Caco-2 (cell line): ENCODE measurements at regions not wholly inside any gene's neighbourhood (a gene's known extent, or its start where the extent isn't known, plus 50 kb on each side); places are given as distances from the start of the nearest gene placed in this dataset.

Source experiments
- BruUV-seq: library from RNA; stranded (reverse); fragments of 400-500 nt; replicated peaks from 2 replicates; lab custom pipeline; 2021; lab: Mats Ljungman, UMichigan
- CTCF ChIA-PET: fragments of 300-600 bp; sonication (Branson Sonifier 250); formaldehyde crosslinking; loops from one replicate; lab custom pipeline; 2022; ENCODE audit warnings: antibody characterized with exemption; lab: Charles Lee
- POLR2A ChIA-PET: fragments of 300-600 bp; sonication (Branson Sonifier 250); formaldehyde crosslinking; loops from one replicate; lab custom pipeline; 2022; ENCODE audit warnings: antibody characterized with exemption; lab: Charles Lee
- DNase-seq, 2 experiments: peaks; one replicate each; pipeline versions ENCODE4 v3.0.0 to v3.0.0-alpha.2; 2020 to 2022
- H3K27me3 ChIP-seq: replicated peaks from 2 replicates; pipeline ENCODE4 v1.6.0; 2011; ENCODE audit warnings: low read length; ENCODE audit not compliant: control insufficient read depth, insufficient read depth
- H3K36me3 ChIP-seq: 2 replicates; pipeline ENCODE4 v1.5.1; 2011; ENCODE audit warnings: low read length; ENCODE audit not compliant: control insufficient read depth, insufficient read depth
- H3K4me1 ChIP-seq: fragments of 250-450 bp; sonication (Bioruptor Pico); 2 replicates; pipeline ENCODE4 v1.5.1; 2020; ENCODE audit warnings: mild to moderate bottlenecking
- H3K4me3 ChIP-seq: 2 replicates; pipeline ENCODE4 v1.5.1; 2011; ENCODE audit warnings: low read depth, mild to moderate bottlenecking, control low read depth, low read length
- H3K9me3 ChIP-seq: fragments of 250-450 bp; sonication (Bioruptor Pico); 2 replicates; pipeline ENCODE4 v1.5.1; 2020; ENCODE audit warnings: mild to moderate bottlenecking, moderate library complexity
- H3K27ac Mint-ChIP-seq: one replicate; pipeline ENCODE4 v1.8.0; 2022; ENCODE audit warnings: mixed read lengths; ENCODE audit not compliant: unreplicated experiment
- H3K27me3 Mint-ChIP-seq: one replicate; pipeline ENCODE4 v1.8.0; 2022; ENCODE audit warnings: mixed read lengths; ENCODE audit not compliant: insufficient read depth, unreplicated experiment
- H3K36me3 Mint-ChIP-seq: one replicate; pipeline ENCODE4 v1.8.0; 2022; ENCODE audit warnings: mild to moderate bottlenecking, mixed read lengths; ENCODE audit not compliant: insufficient read depth, unreplicated experiment
- H3K4me1 Mint-ChIP-seq: one replicate; pipeline ENCODE4 v1.8.0; 2022; ENCODE audit warnings: low read depth, mixed read lengths; ENCODE audit not compliant: unreplicated experiment
- H3K4me3 Mint-ChIP-seq: one replicate; pipeline ENCODE4 v1.8.0; 2022; ENCODE audit warnings: mild to moderate bottlenecking, moderate library complexity, mixed read lengths; ENCODE audit not compliant: unreplicated experiment
- H3K9me3 Mint-ChIP-seq: one replicate; pipeline ENCODE4 v1.8.0; 2022; ENCODE audit warnings: mixed read lengths; ENCODE audit not compliant: unreplicated experiment
- CTCF ChIP-seq, 2 experiments: fragments of 200-600 bp in 1 of 2; IDR thresholded peaks; 1 replicate in 1 of 2; 2 replicates in 1 of 2; pipeline versions ENCODE4 v1.5.1 to v1.8.0; 2011 to 2022; ENCODE audit warnings: antibody characterized with exemption in 1 of 2, control low read depth in 1 of 2, inconsistent platforms in 1 of 2, low read depth in 1 of 2, low read length in 1 of 2, mild to moderate bottlenecking in 1 of 2, moderate library complexity in 1 of 2; ENCODE audit not compliant: insufficient read depth in 1 of 2, severe bottlenecking in 1 of 2, unreplicated experiment in 1 of 2
- intact Hi-C: fragments of 100-400 bp; cut with micrococcal nuclease; formaldehyde crosslinking; loops from one replicate; pipeline ENCODE4 v1.10.0; 2022; ENCODE audit not compliant: unreplicated experiment

- intact Hi-C loops = no loop called here
These were observed 299.6 kb upstream of the GRIN3A start for GRCh38 chr9:102038006-102038405.

GRCh38 chr9:102035929-102036328 lies 297.5 kb upstream of the GRIN3A start:
- CTCF ChIA-PET = no interaction called here
- DNase-seq = no peak
- H3K36me3 ChIP-seq = no peaks in the 10 kb centered on the region
- POLR2A ChIA-PET = no interaction called here
- no peaks in the 10 kb centered on the region for H3K9me3 ChIP-seq
- no peaks in the 10 kb centered on the region for H3K4me1 ChIP-seq
- no peak overlapping the region for H3K4me3 ChIP-seq
- H3K4me3 Mint-ChIP-seq = no peak overlapping the region
- no peaks in the 10 kb centered on the region for H3K27me3 Mint-ChIP-seq
- H3K27ac Mint-ChIP-seq = no peak overlapping the region
- intact Hi-C loops = no loop called here
- no peaks in the 10 kb centered on the region for H3K36me3 Mint-ChIP-seq
- H3K4me1 Mint-ChIP-seq = no peaks in the 10 kb centered on the region
- BruUV-seq = no TSS peak
- H3K9me3 Mint-ChIP-seq = no peaks in the 10 kb centered on the region
- no peaks in the 10 kb centered on the region for H3K27me3 ChIP-seq
- no peak for TF ChIP-seq CTCF (IDR thresholded peaks at IDR 0.05; ENCODE audit: insufficient read depth in 1 of 2, low read depth in 1 of 2, low read length in 1 of 2, severe bottlenecking in 1 of 2, unreplicated experiment in 1 of 2)

More at GRCh38 chr9:102038006-102038405, 299.6 kb upstream of the GRIN3A start:
- Histone ChIP-seq H3K36me3 (no peaks in the 10 kb centered on the region), H3K27me3 (no peaks in the 10 kb centered on the region), H3K9me3 (no peaks in the 10 kb centered on the region), H3K4me3 (no peak overlapping the region), H3K4me1 (no peaks in the 10 kb centered on the region)
- POLR2A ChIA-PET = no interaction called here
- DNase-seq = no peak
- no peaks in the 10 kb centered on the region for H3K36me3 Mint-ChIP-seq
- CTCF ChIA-PET = no interaction called here
- no peak overlapping the region for H3K4me3 Mint-ChIP-seq
- no TSS peak for BruUV-seq
- no peak for TF ChIP-seq CTCF (IDR thresholded peaks at IDR 0.05; ENCODE audit: insufficient read depth in 1 of 2, low read depth in 1 of 2, low read length in 1 of 2, severe bottlenecking in 1 of 2, unreplicated experiment in 1 of 2)
- H3K9me3 Mint-ChIP-seq = no peaks in the 10 kb centered on the region
- H3K4me1 Mint-ChIP-seq = peaks cover 3% of the 10 kb centered on the region
- peaks cover 2% of the 10 kb centered on the region for H3K27me3 Mint-ChIP-seq
- H3K27ac Mint-ChIP-seq = no peak overlapping the region

GRCh38 chr9:102032614-102033013 lies 294.2 kb upstream of the GRIN3A start:
- BruUV-seq = no TSS peak
- no peaks in the 10 kb centered on the region for H3K9me3 Mint-ChIP-seq

More at GRCh38 chr9:102032614-102033013, 294.2 kb upstream of the GRIN3A start:
- CTCF ChIA-PET = no interaction called here
- H3K4me1 Mint-ChIP-seq = no peaks in the 10 kb centered on the region
- H3K27ac Mint-ChIP-seq = no peak overlapping the region
- intact Hi-C loops = no loop called here
- no peak for DNase-seq
- POLR2A ChIA-PET = no interaction called here
- no peaks in the 10 kb centered on the region for H3K36me3 Mint-ChIP-seq
- H3K27me3 Mint-ChIP-seq = no peaks in the 10 kb centered on the region
- no peak for TF ChIP-seq CTCF (IDR thresholded peaks at IDR 0.05; ENCODE audit: insufficient read depth in 1 of 2, low read depth in 1 of 2, low read length in 1 of 2, severe bottlenecking in 1 of 2, unreplicated experiment in 1 of 2)
- H3K4me3 Mint-ChIP-seq = no peak overlapping the region
- no peaks in the 10 kb centered on the region for H3K9me3 ChIP-seq
- H3K36me3 ChIP-seq = no peaks in the 10 kb centered on the region
- H3K4me1 ChIP-seq = no peaks in the 10 kb centered on the region
- no peak overlapping the region for H3K4me3 ChIP-seq
- no peaks in the 10 kb centered on the region for H3K27me3 ChIP-seq
